AG04450 (cell line): ENCODE measurements at regions not wholly inside any gene's neighbourhood (a gene's known extent, or its start where the extent isn't known, plus 50 kb on each side); places are given as distances from the start of the nearest gene placed in this dataset.

ENCODE experiments used
- CTCF ChIA-PET: fragments of 300-600, 350-600 bp; formaldehyde crosslinking; extraction: SDS; loops from one replicate; lab custom pipeline; 2022; ENCODE audit warnings: antibody characterized with exemption, inconsistent platforms; lab: Charles Lee
- POLR2A ChIA-PET: fragments of 350-600 bp; formaldehyde crosslinking; extraction: SDS; loops from one replicate; lab custom pipeline; 2021; ENCODE audit warnings: antibody characterized with exemption, inconsistent platforms; lab: Yijun Ruan, JAX
- DNase-seq: peaks from one replicate; pipeline ENCODE4 v3.0.0-alpha.2; 2011; ENCODE audit warnings: low read depth, low spot score
- H3K27ac ChIP-seq: one replicate; pipeline ENCODE4 v1.5.1; 2012; ENCODE audit warnings: low read depth, low read length, control low read depth
- H3K27me3 ChIP-seq: one replicate; pipeline ENCODE4 v1.6.0; 2012; ENCODE audit warnings: low read length; ENCODE audit not compliant: control insufficient read depth, insufficient read depth
- H3K4me3 ChIP-seq: 2 replicates; pipeline ENCODE4 v1.5.1; 2011; ENCODE audit warnings: mild to moderate bottlenecking, low read depth, low read length, control low read depth
- H3K9me3 ChIP-seq: 2 replicates; pipeline ENCODE4 v1.5.1; 2012; ENCODE audit warnings: low read length; ENCODE audit not compliant: control insufficient read depth, insufficient read depth
- TF ChIP-seq, protein P1 (sequence below): IDR thresholded peaks from 2 replicates; pipeline ENCODE4 v1.5.1; 2011; ENCODE audit warnings: low read depth, low read length, control low read depth, inconsistent platforms

DNA sequence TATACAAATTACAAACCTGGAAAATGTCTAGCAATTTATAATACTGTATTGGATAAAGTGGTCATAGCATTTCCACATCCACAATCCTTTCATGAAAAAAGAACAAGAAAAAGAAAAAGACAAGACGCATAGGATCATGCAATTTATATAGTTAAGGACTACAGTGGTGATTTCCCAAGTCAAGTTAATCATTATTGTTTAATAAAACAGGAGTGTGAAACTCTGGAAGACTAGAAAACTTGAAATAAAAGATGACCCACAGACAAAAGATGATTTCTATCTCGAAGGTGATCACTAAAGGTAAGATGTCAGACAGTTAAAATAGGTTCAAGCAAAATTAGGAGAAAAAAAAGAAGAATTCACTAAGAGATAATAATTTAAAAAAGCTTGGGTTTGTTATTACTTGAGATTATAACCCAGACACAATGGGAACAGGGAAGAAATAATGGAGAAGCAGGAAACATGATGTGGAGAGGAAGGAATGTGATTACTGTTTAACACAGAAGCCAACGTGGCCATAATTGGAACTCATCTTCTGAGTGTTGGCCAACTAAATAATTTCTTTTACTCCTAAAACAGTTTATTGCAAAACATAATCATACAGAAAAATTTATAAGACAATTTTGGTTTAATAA, 441.2 kb upstream of the ANO3 start:
- ChIA-PET POLR2A (no interaction called here), CTCF (no interaction called here)
- Histone ChIP-seq H3K27me3 (no peaks in the 10 kb centered on the region), H3K4me3 (no peak overlapping the region), H3K27ac (no peak overlapping the region), H3K9me3 (no peaks in the 10 kb centered on the region)
- DNase-seq: no peak
- TF ChIP-seq, protein P1, sequence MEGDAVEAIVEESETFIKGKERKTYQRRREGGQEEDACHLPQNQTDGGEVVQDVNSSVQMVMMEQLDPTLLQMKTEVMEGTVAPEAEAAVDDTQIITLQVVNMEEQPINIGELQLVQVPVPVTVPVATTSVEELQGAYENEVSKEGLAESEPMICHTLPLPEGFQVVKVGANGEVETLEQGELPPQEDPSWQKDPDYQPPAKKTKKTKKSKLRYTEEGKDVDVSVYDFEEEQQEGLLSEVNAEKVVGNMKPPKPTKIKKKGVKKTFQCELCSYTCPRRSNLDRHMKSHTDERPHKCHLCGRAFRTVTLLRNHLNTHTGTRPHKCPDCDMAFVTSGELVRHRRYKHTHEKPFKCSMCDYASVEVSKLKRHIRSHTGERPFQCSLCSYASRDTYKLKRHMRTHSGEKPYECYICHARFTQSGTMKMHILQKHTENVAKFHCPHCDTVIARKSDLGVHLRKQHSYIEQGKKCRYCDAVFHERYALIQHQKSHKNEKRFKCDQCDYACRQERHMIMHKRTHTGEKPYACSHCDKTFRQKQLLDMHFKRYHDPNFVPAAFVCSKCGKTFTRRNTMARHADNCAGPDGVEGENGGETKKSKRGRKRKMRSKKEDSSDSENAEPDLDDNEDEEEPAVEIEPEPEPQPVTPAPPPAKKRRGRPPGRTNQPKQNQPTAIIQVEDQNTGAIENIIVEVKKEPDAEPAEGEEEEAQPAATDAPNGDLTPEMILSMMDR: no peak

DNA sequence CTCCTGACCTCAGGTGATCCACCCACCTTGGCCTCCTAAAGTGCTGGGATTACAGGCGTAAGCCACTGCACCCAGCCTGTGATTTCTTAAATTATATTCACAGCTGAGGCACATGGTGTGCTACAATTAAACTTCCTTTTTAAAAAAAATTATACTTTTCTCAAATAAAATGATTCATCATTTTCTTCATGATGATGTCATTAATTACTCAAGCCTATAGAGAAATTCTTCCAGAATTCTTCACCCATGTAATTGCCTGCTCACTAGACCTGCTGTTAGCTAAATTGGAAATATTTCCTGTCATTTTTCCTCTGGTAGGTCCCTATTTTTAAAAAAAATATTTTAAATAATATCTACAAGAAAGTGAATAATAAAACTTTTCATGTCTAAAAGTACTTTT, 440.0 kb upstream of the ANO3 start:
- TF ChIP-seq, protein P1: no peak
- no peak overlapping the region for H3K4me3 ChIP-seq
- no peaks in the 10 kb centered on the region for H3K9me3 ChIP-seq
- no peak for DNase-seq
- CTCF ChIA-PET: no interaction called here
- no peaks in the 10 kb centered on the region for H3K27me3 ChIP-seq
- POLR2A ChIA-PET: no interaction called here
- no peak overlapping the region for H3K27ac ChIP-seq

DNA sequence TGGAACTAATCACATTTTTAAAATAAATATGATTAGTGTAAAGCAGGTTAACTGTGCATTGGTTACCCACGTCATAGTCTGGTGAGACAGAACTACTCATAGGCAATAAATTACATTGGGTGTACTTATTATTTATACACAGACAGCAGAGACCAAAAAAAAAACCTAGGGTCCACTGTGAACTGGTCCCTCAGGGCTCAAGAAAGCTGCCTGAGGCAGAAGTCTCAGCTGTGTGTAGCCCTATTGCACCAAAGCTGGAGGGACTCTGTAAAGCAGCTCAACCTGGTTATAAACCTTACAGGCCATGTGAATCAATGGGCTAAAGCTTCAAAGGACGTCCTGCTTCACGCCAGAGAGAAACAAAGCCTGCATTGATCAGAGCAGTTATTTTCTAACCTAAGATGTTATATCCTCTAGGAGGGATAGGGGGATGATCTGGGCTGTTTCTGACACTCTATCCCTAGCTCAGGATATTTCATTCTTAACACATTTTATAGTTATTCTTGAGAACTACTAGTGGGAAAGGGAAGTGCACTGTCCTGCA, 432.2 kb upstream of the ANO3 start:
- DNase-seq: no peak
- CTCF ChIA-PET: no interaction called here
- TF ChIP-seq, protein P1: no peak

DNA sequence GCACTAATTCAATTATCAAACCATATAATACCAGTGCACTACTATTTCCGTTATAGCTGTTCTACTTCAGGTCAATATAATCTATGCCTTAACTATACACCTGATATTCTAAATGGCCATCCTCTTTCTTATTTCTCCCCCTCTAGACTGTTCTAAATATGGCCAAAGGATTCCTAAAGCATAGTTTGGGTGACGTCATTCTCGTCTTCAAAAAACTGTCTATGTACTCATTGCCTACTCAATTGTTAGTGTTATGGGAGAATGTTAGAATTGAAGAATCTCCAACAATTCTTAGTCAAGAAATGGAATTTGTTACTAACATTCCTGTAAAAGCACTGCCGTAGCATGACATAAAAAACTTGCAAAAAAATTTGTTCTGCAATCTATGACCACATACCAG, 431.1 kb upstream of the ANO3 start:
- DNase-seq: peak; percentile 6
- POLR2A ChIA-PET: no interaction called here
- Histone ChIP-seq H3K9me3 (no peaks in the 10 kb centered on the region), H3K27me3 (no peaks in the 10 kb centered on the region), H3K27ac (no peak overlapping the region), H3K4me3 (no peak overlapping the region)
- CTCF ChIA-PET: no interaction called here
- TF ChIP-seq, protein P1: no peak

More for the DNA sequence above, 432.2 kb upstream of the ANO3 start:
- H3K27me3 ChIP-seq: no peaks in the 10 kb centered on the region
- no peaks in the 10 kb centered on the region for H3K9me3 ChIP-seq
- no peak overlapping the region for H3K4me3 ChIP-seq
- H3K27ac ChIP-seq: no peak overlapping the region
- POLR2A ChIA-PET: no interaction called here

DNA sequence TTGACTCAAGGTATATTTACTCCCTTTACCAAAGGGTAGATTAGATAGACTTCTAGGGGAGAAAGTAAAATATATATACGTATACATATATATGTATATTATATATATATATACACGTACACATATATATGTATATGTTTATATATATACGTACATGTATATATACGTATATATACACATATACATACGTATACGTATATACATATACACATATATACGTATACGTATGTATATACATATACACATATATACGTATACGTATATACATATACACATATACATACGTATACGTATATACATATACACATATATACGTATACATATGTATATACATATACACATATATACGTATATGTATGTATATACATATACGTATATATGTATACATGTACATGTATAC, 430.5 kb upstream of the ANO3 start:
- no peaks in the 10 kb centered on the region for H3K27me3 ChIP-seq
- ChIA-PET CTCF (no interaction called here), POLR2A (no interaction called here)
- H3K4me3 ChIP-seq: no peak overlapping the region
- no peaks in the 10 kb centered on the region for H3K9me3 ChIP-seq
- DNase-seq: no peak
- no peak overlapping the region for H3K27ac ChIP-seq
- TF ChIP-seq, protein P1: no peak
